Neural cell (in vitro differentiated cells): ENCODE measurements at regions not wholly inside any gene's neighbourhood (a gene's known extent, or its start where the extent isn't known, plus 50 kb on each side); places are given as distances from the start of the nearest gene placed in this dataset.

Experiments used
- H2AFZ ChIP-seq: fragments of 200-600, 300-800 bp; sonication (generic), shearing (Covaris generic); 2 replicates; pipeline ENCODE4 v1.6.0; 2014; ENCODE audit warnings: low read depth, mild to moderate bottlenecking, antibody characterized with exemption, low read length, moderate library complexity
- H3F3A ChIP-seq: fragments of 200-600 bp; shearing (Covaris generic); 2 replicates; pipeline ENCODE4 v1.6.1; 2016; ENCODE audit warnings: mild to moderate bottlenecking, moderate library complexity, mixed read lengths, antibody characterized with exemption, low read length; ENCODE audit not compliant: insufficient read depth, poor library complexity, severe bottlenecking
- H3K27ac ChIP-seq: fragments of 200-600, 300-800 bp; sonication (generic), shearing (Covaris generic); 2 replicates; pipeline ENCODE4 v1.5.1; 2014; ENCODE audit warnings: mild to moderate bottlenecking, low read length, moderate library complexity
- H3K27me3 ChIP-seq: fragments of 300-800, 200-600 bp; sonication (generic), shearing (Covaris generic); 2 replicates; pipeline ENCODE4 v1.6.0; 2014; ENCODE audit warnings: mild to moderate bottlenecking, low read depth, low read length, moderate library complexity; ENCODE audit not compliant: insufficient read depth
- H3K36me3 ChIP-seq: fragments of 300-800, 200-600 bp; sonication (generic), shearing (Covaris generic); 2 replicates; pipeline ENCODE4 v1.5.1; 2014; ENCODE audit warnings: mild to moderate bottlenecking, antibody characterized with exemption, low read length, moderate library complexity; ENCODE audit not compliant: insufficient read depth
- H3K4me2 ChIP-seq: fragments of 300-800, 200-600 bp; sonication (generic), shearing (Covaris generic); 2 replicates; pipeline ENCODE4 v1.6.0; 2014; ENCODE audit warnings: mild to moderate bottlenecking, low read length
- H3K4me3 ChIP-seq: fragments of 300-800, 200-600 bp; sonication (generic), shearing (Covaris generic); 2 replicates; pipeline ENCODE4 v1.5.1; 2014; ENCODE audit warnings: mild to moderate bottlenecking, low read length, moderate library complexity
- H3K79me2 ChIP-seq: fragments of 200-600 bp; shearing (Covaris generic); replicated peaks from 2 replicates; pipeline ENCODE4 v1.6.0; 2014; ENCODE audit warnings: mild to moderate bottlenecking, low read length, moderate library complexity; ENCODE audit not compliant: insufficient read depth
- H3K9ac ChIP-seq: fragments of 300-800, 200-600 bp; sonication (generic), shearing (Covaris generic); 2 replicates; pipeline ENCODE4 v1.6.1; 2016; ENCODE audit warnings: mild to moderate bottlenecking, low read length, mixed read lengths
- H3K9me2 ChIP-seq: fragments of 200-600 bp; shearing (Covaris generic); 2 replicates; pipeline ENCODE4 v1.6.1; 2016; ENCODE audit warnings: mild to moderate bottlenecking, low read length, mixed read lengths; ENCODE audit not compliant: insufficient read depth
- H3K9me3 ChIP-seq: fragments of 200-600, 300-800 bp; sonication (generic), shearing (Covaris generic); 2 replicates; pipeline ENCODE4 v1.6.1; 2016; ENCODE audit warnings: mild to moderate bottlenecking, mixed run types, low read length, moderate library complexity, mixed read lengths
- H4K20me1 ChIP-seq: fragments of 200-600 bp; shearing (Covaris generic); 2 replicates; pipeline ENCODE4 v1.6.1; 2016; ENCODE audit warnings: mild to moderate bottlenecking, mixed run types; ENCODE audit not compliant: insufficient read depth
- CTCF ChIP-seq: fragments of 450-650 bp; IDR thresholded peaks from 2 replicates; pipeline ENCODE4 v1.5.1; 2014; ENCODE audit warnings: antibody characterized with exemption, mild to moderate bottlenecking, moderate library complexity; ENCODE audit not compliant: poor library complexity, severe bottlenecking
- EP300 ChIP-seq: fragments of 450-650 bp; conservative IDR thresholded peaks from 2 replicates; pipeline ENCODE4 v1.6.1; 2014; ENCODE audit warnings: antibody characterized with exemption, mild to moderate bottlenecking, moderate library complexity; ENCODE audit not compliant: poor library complexity, severe bottlenecking
- EZH2 ChIP-seq: fragments of 200-600, 300-800 bp; shearing (Covaris generic), sonication (generic); IDR thresholded peaks from 2 replicates; pipeline ENCODE4 v1.6.1; 2014; ENCODE audit warnings: antibody characterized with exemption, low read length, borderline replicate concordance, mild to moderate bottlenecking; ENCODE audit not compliant: insufficient read depth, poor library complexity, severe bottlenecking
- MXI1 ChIP-seq: fragments of 450-650 bp; conservative IDR thresholded peaks from 2 replicates; pipeline ENCODE4 v1.6.1; 2014; ENCODE audit warnings: antibody characterized with exemption, mild to moderate bottlenecking; ENCODE audit not compliant: poor library complexity, severe bottlenecking
- POLR2AphosphoS5 ChIP-seq: IDR thresholded peaks from 2 replicates; pipeline ENCODE4 v1.6.1; 2012
- RAD21 ChIP-seq: fragments of 450-650 bp; conservative IDR thresholded peaks from 2 replicates; pipeline ENCODE4 v1.6.1; 2014; ENCODE audit warnings: antibody characterized with exemption, mild to moderate bottlenecking, moderate library complexity
- SMC3 ChIP-seq: fragments of 450-650 bp; conservative IDR thresholded peaks from 2 replicates; pipeline ENCODE4 v1.6.1; 2014; ENCODE audit warnings: antibody characterized with exemption, mild to moderate bottlenecking, moderate library complexity; ENCODE audit not compliant: poor library complexity
- TAF1 ChIP-seq: IDR thresholded peaks from 2 replicates; pipeline ENCODE4 v1.6.1; 2012; ENCODE audit warnings: low read depth
- TF ChIP-seq, protein P1 (sequence below): IDR thresholded peaks from 2 replicates; pipeline ENCODE4 v1.6.1; 2012; ENCODE audit warnings: borderline replicate concordance

GRCh38 chr1:99516141-99516540 is 129.8 kb upstream of the PALMD start:
- no peaks in the 10 kb centered on the region for H3F3A ChIP-seq
- no peaks in the 10 kb centered on the region for H3K9me3 ChIP-seq
- no peaks in the 10 kb centered on the region for H4K20me1 ChIP-seq

DNA sequence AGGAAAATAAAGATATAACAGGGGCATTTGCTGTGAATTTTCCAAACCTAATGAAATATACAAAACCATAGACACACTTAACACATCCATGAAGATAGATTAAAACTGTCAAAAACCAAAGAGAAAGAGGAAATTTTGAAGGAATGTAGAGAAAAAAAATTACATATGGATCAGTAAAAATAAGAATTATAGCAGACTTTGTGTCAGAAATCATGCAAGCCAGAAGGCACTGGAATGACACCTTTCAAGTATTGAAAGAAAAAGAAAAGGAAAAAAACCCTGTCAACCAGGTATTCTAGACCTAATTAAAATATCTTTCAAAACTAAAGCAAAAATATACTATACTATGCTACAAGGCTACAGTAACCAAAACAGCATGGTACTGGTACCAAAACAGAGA is 125.8 kb upstream of the PALMD start:
- no peak overlapping the region for H3K4me2 ChIP-seq
- no peaks in the 10 kb centered on the region for H3K36me3 ChIP-seq
- H3F3A ChIP-seq: no peaks in the 10 kb centered on the region
- no peaks in the 10 kb centered on the region for H3K9me3 ChIP-seq
- H3K79me2 ChIP-seq: no peaks in the 10 kb centered on the region
- H3K27ac ChIP-seq: no peak overlapping the region
- H3K27me3 ChIP-seq: no peaks in the 10 kb centered on the region
- no peak overlapping the region for H3K4me3 ChIP-seq
- no peaks in the 10 kb centered on the region for H3K9me2 ChIP-seq
- H2AFZ ChIP-seq: no peak overlapping the region
- no peak overlapping the region for H3K9ac ChIP-seq
- H4K20me1 ChIP-seq: no peaks in the 10 kb centered on the region
- TF ChIP-seq POLR2AphosphoS5: no peak
- TF ChIP-seq RAD21: no peak
- no peak for TF ChIP-seq EP300
- TF ChIP-seq, protein P1, sequence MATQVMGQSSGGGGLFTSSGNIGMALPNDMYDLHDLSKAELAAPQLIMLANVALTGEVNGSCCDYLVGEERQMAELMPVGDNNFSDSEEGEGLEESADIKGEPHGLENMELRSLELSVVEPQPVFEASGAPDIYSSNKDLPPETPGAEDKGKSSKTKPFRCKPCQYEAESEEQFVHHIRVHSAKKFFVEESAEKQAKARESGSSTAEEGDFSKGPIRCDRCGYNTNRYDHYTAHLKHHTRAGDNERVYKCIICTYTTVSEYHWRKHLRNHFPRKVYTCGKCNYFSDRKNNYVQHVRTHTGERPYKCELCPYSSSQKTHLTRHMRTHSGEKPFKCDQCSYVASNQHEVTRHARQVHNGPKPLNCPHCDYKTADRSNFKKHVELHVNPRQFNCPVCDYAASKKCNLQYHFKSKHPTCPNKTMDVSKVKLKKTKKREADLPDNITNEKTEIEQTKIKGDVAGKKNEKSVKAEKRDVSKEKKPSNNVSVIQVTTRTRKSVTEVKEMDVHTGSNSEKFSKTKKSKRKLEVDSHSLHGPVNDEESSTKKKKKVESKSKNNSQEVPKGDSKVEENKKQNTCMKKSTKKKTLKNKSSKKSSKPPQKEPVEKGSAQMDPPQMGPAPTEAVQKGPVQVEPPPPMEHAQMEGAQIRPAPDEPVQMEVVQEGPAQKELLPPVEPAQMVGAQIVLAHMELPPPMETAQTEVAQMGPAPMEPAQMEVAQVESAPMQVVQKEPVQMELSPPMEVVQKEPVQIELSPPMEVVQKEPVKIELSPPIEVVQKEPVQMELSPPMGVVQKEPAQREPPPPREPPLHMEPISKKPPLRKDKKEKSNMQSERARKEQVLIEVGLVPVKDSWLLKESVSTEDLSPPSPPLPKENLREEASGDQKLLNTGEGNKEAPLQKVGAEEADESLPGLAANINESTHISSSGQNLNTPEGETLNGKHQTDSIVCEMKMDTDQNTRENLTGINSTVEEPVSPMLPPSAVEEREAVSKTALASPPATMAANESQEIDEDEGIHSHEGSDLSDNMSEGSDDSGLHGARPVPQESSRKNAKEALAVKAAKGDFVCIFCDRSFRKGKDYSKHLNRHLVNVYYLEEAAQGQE: no peak
- TF ChIP-seq SMC3: no peak
- TF ChIP-seq CTCF: no peak
- no peak for TF ChIP-seq MXI1
- no peak for TF ChIP-seq TAF1
- no peak for TF ChIP-seq EZH2

More at GRCh38 chr1:99516141-99516540, 129.8 kb upstream of the PALMD start:
- TF ChIP-seq CTCF (no peak), POLR2AphosphoS5 (no peak), MXI1 (no peak), EP300 (no peak), EZH2 (no peak), RAD21 (no peak), TAF1 (no peak), SMC3 (no peak)
- TF ChIP-seq, protein P1: no peak
- no peak overlapping the region for H2AFZ ChIP-seq
- no peak overlapping the region for H3K4me3 ChIP-seq
- H3K4me2 ChIP-seq: no peak overlapping the region
- H3K27ac ChIP-seq: no peak overlapping the region
- H3K79me2 ChIP-seq: no peaks in the 10 kb centered on the region
- H3K9ac ChIP-seq: no peak overlapping the region
- no peaks in the 10 kb centered on the region for H3K9me2 ChIP-seq
- H3K27me3 ChIP-seq: no peaks in the 10 kb centered on the region
- no peaks in the 10 kb centered on the region for H3K36me3 ChIP-seq
